Left lung (tissue), 4 donors: ENCODE measurements at regions not wholly inside any gene's neighbourhood (a gene's known extent, or its start where the extent isn't known, plus 50 kb on each side); places are given as distances from the start of the nearest gene placed in this dataset.
A peak's percentile ranks its signal among the peaks of the same experiment; 100 is the strongest.

ENCODE experiments used
- ATAC-seq: fragments of 200-7000 bp; cut with Tn5 transposase; one replicate; pipeline ENCODE4 v1.9.1; 2020; ENCODE audit warnings: moderate library complexity
- DNase-seq, 4 donors: peaks; one replicate each; pipeline ENCODE4 v3.0.0-alpha.2; 2013 to 2020
- H3K27ac ChIP-seq, 2 donors: fragments of 200-600 bp; sonication (generic) in 1 of 2; one replicate each; pipeline versions ENCODE4 v1.5.0 to v1.8.0; 2020 to 2021
- H3K27me3 ChIP-seq, 2 donors: fragments of 200-600 bp; sonication (generic) in 1 of 2; one replicate each; pipeline versions ENCODE4 v1.5.0 to v1.8.0; 2020 to 2021
- H3K36me3 ChIP-seq, 2 donors: fragments of 200-600 bp; sonication (generic) in 1 of 2; one replicate each; pipeline versions ENCODE4 v1.5.0 to v1.8.0; 2020 to 2021
- H3K4me1 ChIP-seq, 2 donors: fragments of 200-600 bp; one replicate each; pipeline ENCODE4 v1.8.0; 2021
- H3K4me3 ChIP-seq, 2 donors: fragments of 200-600 bp; sonication (generic) in 1 of 2; one replicate each; pipeline versions ENCODE4 v1.5.0 to v1.8.0; 2020 to 2021; ENCODE audit warnings: mild to moderate bottlenecking in 1 of 2
- H3K9me3 ChIP-seq, 2 donors: fragments of 200-600 bp; sonication (generic) in 1 of 2; one replicate each; pipeline versions ENCODE4 v1.5.0 to v1.8.0; 2020 to 2021
- intact Hi-C, 2 donors: fragments of 100-400 bp; cut with DNase I; formaldehyde crosslinking; loops; one replicate each; pipeline versions ENCODE4 v1.11.2 to v1.14.2; 2022
- TF ChIP-seq, protein P1 (sequence below), 2 donors: fragments of 200-600 bp; sonication (generic) in 1 of 2; IDR thresholded peaks; one replicate each; pipeline versions ENCODE4 v1.5.0 to v1.8.0; 2021; ENCODE audit warnings: antibody characterized with exemption in 2 of 2
- donor health status: DM: no; HTN: yes; CAD: no.
- donor health status: DM: no; HTN: no; CAD: no.

DNA sequence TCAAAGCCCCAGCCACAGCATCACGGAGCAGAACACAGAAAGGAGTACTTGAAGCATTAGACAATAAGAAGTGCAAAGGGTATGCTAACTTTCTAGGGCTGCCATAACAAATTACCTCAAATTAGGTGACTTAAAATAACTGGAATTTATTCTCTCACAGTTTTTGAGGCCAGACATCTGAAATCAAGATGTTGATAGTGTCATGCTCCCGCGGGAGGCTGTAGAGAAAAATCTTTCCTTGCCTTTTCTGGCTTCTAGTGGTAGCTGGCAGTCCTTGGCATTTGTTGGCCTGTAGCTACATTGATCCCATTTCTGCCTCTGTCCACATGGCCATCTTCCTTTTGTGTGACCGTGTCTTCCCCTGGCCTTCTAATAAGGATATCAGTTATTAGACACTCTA is 51.9 kb upstream of the SPDL1 start:
- Histone ChIP-seq H3K27me3 (peaks cover 0 to 6% of the 10 kb centered on the region in 2 donors), H3K4me1 (no peaks in the 10 kb centered on the region), H3K4me3 (no peak overlapping the region), H3K36me3 (no peaks in the 10 kb centered on the region), H3K9me3 (no peaks in the 10 kb centered on the region), H3K27ac (no peak overlapping the region)
- ATAC-seq = no peak
- no peak for DNase-seq
- intact Hi-C loops = no loop called here
- TF ChIP-seq, protein P1, sequence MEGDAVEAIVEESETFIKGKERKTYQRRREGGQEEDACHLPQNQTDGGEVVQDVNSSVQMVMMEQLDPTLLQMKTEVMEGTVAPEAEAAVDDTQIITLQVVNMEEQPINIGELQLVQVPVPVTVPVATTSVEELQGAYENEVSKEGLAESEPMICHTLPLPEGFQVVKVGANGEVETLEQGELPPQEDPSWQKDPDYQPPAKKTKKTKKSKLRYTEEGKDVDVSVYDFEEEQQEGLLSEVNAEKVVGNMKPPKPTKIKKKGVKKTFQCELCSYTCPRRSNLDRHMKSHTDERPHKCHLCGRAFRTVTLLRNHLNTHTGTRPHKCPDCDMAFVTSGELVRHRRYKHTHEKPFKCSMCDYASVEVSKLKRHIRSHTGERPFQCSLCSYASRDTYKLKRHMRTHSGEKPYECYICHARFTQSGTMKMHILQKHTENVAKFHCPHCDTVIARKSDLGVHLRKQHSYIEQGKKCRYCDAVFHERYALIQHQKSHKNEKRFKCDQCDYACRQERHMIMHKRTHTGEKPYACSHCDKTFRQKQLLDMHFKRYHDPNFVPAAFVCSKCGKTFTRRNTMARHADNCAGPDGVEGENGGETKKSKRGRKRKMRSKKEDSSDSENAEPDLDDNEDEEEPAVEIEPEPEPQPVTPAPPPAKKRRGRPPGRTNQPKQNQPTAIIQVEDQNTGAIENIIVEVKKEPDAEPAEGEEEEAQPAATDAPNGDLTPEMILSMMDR (IDR thresholded peaks at IDR 0.05) = no peak

DNA sequence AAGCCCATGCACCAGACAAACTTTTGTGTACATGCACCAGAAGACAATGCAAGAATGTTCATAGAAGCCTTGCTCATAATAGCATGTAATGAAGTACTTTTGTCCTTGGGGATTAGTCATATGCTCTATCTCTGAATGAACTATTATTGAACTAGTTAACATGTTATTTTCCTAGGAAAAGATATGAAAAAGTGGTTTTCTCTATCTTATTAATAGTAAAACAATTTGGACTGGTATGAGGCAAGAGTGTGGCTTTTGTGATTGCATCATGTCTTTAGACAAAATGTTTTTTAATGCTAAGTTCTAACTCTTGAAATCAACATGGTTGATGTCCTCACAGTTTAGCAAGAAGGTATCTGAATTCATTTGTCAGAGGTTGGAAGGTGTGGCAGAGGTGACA is 55.7 kb upstream of the SPDL1 start:
- ATAC-seq (peak; percentile 19), DNase-seq (no peak)
- Histone ChIP-seq H3K4me3 (no peak overlapping the region), H3K27ac (no peak overlapping the region), H3K9me3 (no peaks in the 10 kb centered on the region), H3K27me3 (peaks cover 0 to 6% of the 10 kb centered on the region in 2 donors), H3K4me1 (no peaks in the 10 kb centered on the region), H3K36me3 (no peaks in the 10 kb centered on the region)
- TF ChIP-seq, protein P1 (IDR thresholded peaks at IDR 0.05) = no peak
- intact Hi-C loops = no loop called here

DNA sequence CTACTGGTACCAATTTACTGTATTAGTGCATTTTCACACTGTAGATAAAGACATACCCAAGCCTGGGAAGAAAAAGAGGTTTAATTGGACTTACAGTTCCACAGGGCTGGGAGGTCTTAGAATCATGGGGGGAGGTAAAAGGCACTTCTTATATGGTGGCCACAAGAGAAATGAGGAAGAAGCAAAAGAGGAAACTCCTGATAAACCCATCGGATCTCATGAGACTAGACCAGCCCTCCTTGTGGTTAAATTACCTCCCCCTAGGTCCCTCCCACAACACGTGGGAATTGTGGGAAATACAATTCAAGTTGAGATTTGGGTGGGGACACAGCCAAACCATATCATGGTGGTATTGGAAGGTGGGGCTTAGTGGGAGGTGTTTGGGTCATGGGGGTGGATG is 56.5 kb upstream of the SPDL1 start:
- H3K9me3 ChIP-seq = no peaks in the 10 kb centered on the region
- H3K4me3 ChIP-seq = no peak overlapping the region
- TF ChIP-seq, protein P1 (IDR thresholded peaks at IDR 0.05) = no peak
- H3K4me1 ChIP-seq = no peaks in the 10 kb centered on the region
- intact Hi-C loops = no loop called here
- no peak overlapping the region for H3K27ac ChIP-seq
- H3K27me3 ChIP-seq = peaks cover 0 to 6% of the 10 kb centered on the region in 2 donors
- no peaks in the 10 kb centered on the region for H3K36me3 ChIP-seq
- no peak for DNase-seq
- ATAC-seq = no peak

DNA sequence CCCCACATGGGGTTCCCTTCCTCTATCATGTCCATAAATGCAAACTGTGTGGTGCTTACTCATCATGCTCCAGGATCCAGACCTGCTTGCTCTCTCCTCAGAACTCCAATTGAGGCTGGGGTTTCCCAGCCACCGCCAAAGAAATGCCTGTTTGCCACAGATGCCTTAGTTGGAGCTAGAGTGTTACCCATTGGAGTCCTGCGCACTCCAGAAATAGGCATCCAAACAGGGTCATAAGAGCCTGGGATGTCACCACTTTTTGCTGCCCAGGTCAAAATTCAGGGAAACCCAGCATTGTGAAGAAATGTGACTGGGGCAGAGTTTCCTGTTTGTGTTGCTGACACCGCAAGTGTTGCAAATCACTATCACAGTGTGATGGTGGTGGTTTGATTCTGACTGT is 60.7 kb upstream of the SPDL1 start:
- Histone ChIP-seq H3K27me3 (peaks cover 0 to 3% of the 10 kb centered on the region in 2 donors), H3K36me3 (no peaks in the 10 kb centered on the region), H3K4me3 (no peak overlapping the region), H3K27ac (no peak overlapping the region), H3K9me3 (peaks cover 0 to 4% of the 10 kb centered on the region in 2 donors), H3K4me1 (no peaks in the 10 kb centered on the region)
- no peak for ATAC-seq
- intact Hi-C loops = no loop called here
- no peak for DNase-seq
- TF ChIP-seq, protein P1 (IDR thresholded peaks at IDR 0.05) = no peak

DNA sequence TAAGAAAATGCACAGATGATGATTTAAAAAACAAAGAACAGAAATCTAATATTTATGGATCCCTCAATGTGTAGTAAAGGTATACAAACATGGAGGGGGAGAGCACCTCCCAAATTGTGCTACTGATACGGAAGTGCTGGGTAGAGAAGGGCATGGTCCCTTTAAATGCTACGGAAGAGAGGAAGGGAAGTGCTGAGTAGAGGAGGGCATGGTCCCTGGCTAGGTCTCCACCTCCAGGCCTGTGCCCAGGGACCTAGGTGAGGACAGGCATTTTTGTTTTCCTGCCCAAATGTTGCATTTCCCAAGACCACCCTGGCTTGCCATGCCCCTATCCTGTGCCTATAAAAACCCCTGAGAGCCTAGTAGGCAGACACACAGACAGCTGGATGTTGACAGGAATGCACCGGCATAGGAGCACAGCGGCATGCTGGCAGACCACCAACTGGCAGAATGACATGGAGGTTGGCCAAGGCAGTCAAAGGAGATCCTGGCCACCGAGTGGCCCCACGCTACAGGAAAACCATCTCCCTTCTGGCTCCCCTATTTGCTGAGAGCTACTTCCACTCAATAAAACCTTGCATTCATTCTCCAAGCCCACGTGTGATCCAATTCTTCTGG is 62.1 kb upstream of the SPDL1 start:
- ATAC-seq = no peak
- no peaks in the 10 kb centered on the region for H3K4me1 ChIP-seq
- TF ChIP-seq, protein P1 (IDR thresholded peaks at IDR 0.05) = no peak
- H3K4me3 ChIP-seq = no peak overlapping the region
- H3K36me3 ChIP-seq = no peaks in the 10 kb centered on the region
- H3K9me3 ChIP-seq = peaks cover 0 to 7% of the 10 kb centered on the region in 2 donors
- no peak for DNase-seq
- intact Hi-C loops = no loop called here
- H3K27ac ChIP-seq = no peak overlapping the region
- H3K27me3 ChIP-seq = peaks cover 0 to 3% of the 10 kb centered on the region in 2 donors
